Astrocyte (in vitro differentiated cells and primary cell): ENCODE measurements at regions not wholly inside any gene's neighbourhood (a gene's known extent, or its start where the extent isn't known, plus 50 kb on each side); places are given as distances from the start of the nearest gene placed in this dataset.

ENCODE experiments used
- DNase-seq: peaks from one replicate; pipeline ENCODE4 v3.0.0-alpha.2; 2010; ENCODE audit warnings: low read depth
- FAIRE-seq: peaks from 2 replicates; lab custom pipeline; 2011; peaks lifted over from hg19 to GRCh38; lab: Jason Lieb, UNC
- H2AFZ ChIP-seq: 2 replicates; pipeline ENCODE4 v1.6.0; 2012; ENCODE audit warnings: low read depth, low read length, inconsistent platforms
- H3K27ac ChIP-seq: 2 replicates; pipeline ENCODE4 v1.5.1; 2011; ENCODE audit warnings: low read depth, low read length, inconsistent platforms
- H3K27me3 ChIP-seq: 2 replicates; pipeline ENCODE4 v1.6.0; 2011; ENCODE audit warnings: low read length, inconsistent platforms; ENCODE audit not compliant: insufficient read depth
- H3K36me3 ChIP-seq: 2 replicates; pipeline ENCODE4 v1.5.1; 2011; ENCODE audit warnings: low read length, inconsistent platforms; ENCODE audit not compliant: insufficient read depth
- H3K4me1 ChIP-seq: 2 replicates; pipeline ENCODE4 v1.5.1; 2011; ENCODE audit warnings: low read length, inconsistent platforms; ENCODE audit not compliant: insufficient read depth
- H3K4me2 ChIP-seq: 2 replicates; pipeline ENCODE4 v1.6.0; 2012; ENCODE audit warnings: low read length, inconsistent platforms
- H3K4me3 ChIP-seq: 2 replicates; pipeline ENCODE4 v1.5.1; 2011; ENCODE audit warnings: low read depth, mild to moderate bottlenecking, low read length, inconsistent platforms; ENCODE audit not compliant: insufficient read depth
- H3K79me2 ChIP-seq: 2 replicates; pipeline ENCODE4 v1.6.0; 2012; ENCODE audit warnings: mild to moderate bottlenecking, low read length, inconsistent platforms; ENCODE audit not compliant: insufficient read depth
- H3K9ac ChIP-seq: 2 replicates; pipeline ENCODE4 v1.6.0; 2012; ENCODE audit warnings: mild to moderate bottlenecking, low read length, inconsistent platforms
- H3K9me3 ChIP-seq: 2 replicates; pipeline ENCODE4 v1.5.1; 2012; ENCODE audit warnings: low read depth, mild to moderate bottlenecking, low read length, inconsistent platforms; ENCODE audit not compliant: insufficient read depth
- H4K20me1 ChIP-seq: 2 replicates; pipeline ENCODE4 v1.6.0; 2012; ENCODE audit warnings: low read length, inconsistent platforms; ENCODE audit not compliant: insufficient read depth
- H3K27ac Mint-ChIP-seq: one replicate; pipeline ENCODE4 v1.8.0; 2021; ENCODE audit warnings: mild to moderate bottlenecking, mixed read lengths; ENCODE audit not compliant: unreplicated experiment
- H3K27me3 Mint-ChIP-seq: one replicate; pipeline ENCODE4 v1.8.0; 2021; ENCODE audit warnings: low read depth, mixed read lengths; ENCODE audit not compliant: unreplicated experiment
- H3K36me3 Mint-ChIP-seq: one replicate; pipeline ENCODE4 v1.8.0; 2021; ENCODE audit warnings: low read depth, mixed read lengths; ENCODE audit not compliant: unreplicated experiment
- H3K4me1 Mint-ChIP-seq: one replicate; pipeline ENCODE4 v1.8.0; 2021; ENCODE audit warnings: low read depth, mixed read lengths; ENCODE audit not compliant: unreplicated experiment
- H3K4me3 Mint-ChIP-seq: one replicate; pipeline ENCODE4 v1.8.0; 2021; ENCODE audit warnings: mild to moderate bottlenecking, moderate library complexity, mixed read lengths; ENCODE audit not compliant: unreplicated experiment
- H3K9me3 Mint-ChIP-seq: one replicate; pipeline ENCODE4 v1.8.0; 2021; ENCODE audit warnings: mild to moderate bottlenecking, mixed read lengths; ENCODE audit not compliant: unreplicated experiment
- CTCF ChIP-seq: IDR thresholded peaks from 2 replicates; pipeline ENCODE4 v1.5.1; 2011; ENCODE audit warnings: low read depth, mild to moderate bottlenecking, inconsistent platforms, low read length, moderate library complexity; ENCODE audit not compliant: insufficient read depth
- EZH2 ChIP-seq: IDR thresholded peaks from 2 replicates; pipeline ENCODE4 v1.6.1; 2012; ENCODE audit warnings: mild to moderate bottlenecking, low read length, inconsistent platforms; ENCODE audit not compliant: insufficient read depth

DNA sequence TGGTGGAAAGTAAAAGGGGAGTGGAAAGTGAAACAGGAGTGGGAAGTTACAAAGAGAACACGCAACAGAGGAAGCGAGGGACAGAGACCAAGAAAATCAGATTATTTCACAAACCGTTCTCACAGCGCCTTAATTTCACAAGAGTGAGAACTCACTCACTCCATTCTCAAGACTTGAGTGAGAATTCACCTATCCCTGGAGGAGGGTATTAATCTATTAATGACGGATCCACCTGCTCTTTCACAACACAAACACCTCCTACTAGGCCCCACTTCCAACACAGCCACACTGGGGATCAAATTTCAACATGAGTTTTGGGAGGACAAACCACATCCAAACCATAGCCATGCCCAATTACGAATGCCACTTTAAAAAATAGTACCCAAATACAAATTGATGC, 297.6 kb downstream of the GPAM start:
- Histone ChIP-seq H3K4me3 (no peak overlapping the region), H3K9me3 (no peaks in the 10 kb centered on the region), H3K9ac (no peak overlapping the region), H3K36me3 (no peaks in the 10 kb centered on the region), H3K79me2 (no peaks in the 10 kb centered on the region), H4K20me1 (no peaks in the 10 kb centered on the region), H3K4me2 (no peak overlapping the region), H3K4me1 (no peaks in the 10 kb centered on the region), H3K27me3 (no peaks in the 10 kb centered on the region), H2AFZ (no peak overlapping the region), H3K27ac (no peak overlapping the region)
- Mint-ChIP-seq H3K4me3 (no peak overlapping the region), H3K9me3 (peaks cover 25% of the 10 kb centered on the region), H3K27me3 (peaks cover 6% of the 10 kb centered on the region), H3K36me3 (no peaks in the 10 kb centered on the region), H3K27ac (no peak overlapping the region), H3K4me1 (no peaks in the 10 kb centered on the region)
- FAIRE-seq (no peak), DNase-seq (no peak)
- TF ChIP-seq CTCF (no peak), EZH2 (no peak)

DNA sequence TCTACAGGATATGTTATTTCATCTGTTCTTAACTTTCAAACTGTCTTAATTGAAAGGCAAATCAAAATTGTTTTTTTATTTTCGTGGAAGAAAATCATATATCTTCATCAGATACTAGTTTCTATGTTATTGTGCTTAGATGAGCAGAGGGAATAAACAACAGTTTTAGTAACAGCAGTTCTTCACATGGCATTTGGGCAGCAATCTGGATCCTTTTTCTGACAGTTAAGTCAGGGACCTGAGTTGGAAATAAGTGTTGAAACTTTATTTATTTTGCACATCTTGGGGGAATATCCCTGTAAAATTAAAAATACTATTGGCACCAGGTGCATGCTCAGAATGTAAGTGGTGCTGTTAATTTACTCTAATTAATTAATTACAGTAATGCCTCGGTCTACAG, 296.3 kb downstream of the GPAM start:
- Histone ChIP-seq H3K9ac (no peak overlapping the region), H3K36me3 (no peaks in the 10 kb centered on the region), H3K4me1 (no peaks in the 10 kb centered on the region), H2AFZ (no peak overlapping the region), H3K27me3 (no peaks in the 10 kb centered on the region), H3K27ac (no peak overlapping the region), H3K79me2 (no peaks in the 10 kb centered on the region), H4K20me1 (no peaks in the 10 kb centered on the region), H3K4me2 (no peak overlapping the region), H3K9me3 (no peaks in the 10 kb centered on the region), H3K4me3 (no peak overlapping the region)
- H3K27ac Mint-ChIP-seq = no peak overlapping the region
- DNase-seq = no peak
- H3K4me3 Mint-ChIP-seq = no peak overlapping the region
- no peak for TF ChIP-seq CTCF
- TF ChIP-seq EZH2 = no peak
- H3K4me1 Mint-ChIP-seq = no peaks in the 10 kb centered on the region
- H3K27me3 Mint-ChIP-seq = peaks cover 9% of the 10 kb centered on the region
- peaks cover 25% of the 10 kb centered on the region for H3K9me3 Mint-ChIP-seq
- FAIRE-seq = no peak
- no peaks in the 10 kb centered on the region for H3K36me3 Mint-ChIP-seq

DNA sequence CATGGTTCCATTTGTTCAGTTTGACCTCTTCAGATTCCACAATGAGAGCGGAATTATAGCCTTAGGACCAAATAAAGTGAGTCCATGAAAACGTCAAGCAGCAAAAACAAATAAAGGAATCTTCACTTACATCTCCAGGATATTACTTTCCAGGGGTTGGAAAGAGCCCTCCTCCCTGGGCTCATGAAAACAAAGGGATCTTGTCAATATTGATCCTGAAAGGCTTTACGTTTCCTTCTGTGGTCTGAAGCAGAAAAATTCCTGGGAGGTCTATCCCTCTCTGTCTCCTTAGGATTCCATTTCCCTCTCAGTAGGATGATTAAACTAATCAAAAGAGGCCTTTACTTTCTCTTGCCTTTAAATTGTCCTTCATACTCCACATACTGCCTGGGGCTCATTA, 293.5 kb downstream of the GPAM start:
- H3K27me3 Mint-ChIP-seq = peaks cover 9% of the 10 kb centered on the region
- no peaks in the 10 kb centered on the region for H3K4me1 Mint-ChIP-seq
- Histone ChIP-seq H3K4me3 (no peak overlapping the region), H3K79me2 (no peaks in the 10 kb centered on the region), H4K20me1 (no peaks in the 10 kb centered on the region), H3K4me2 (no peak overlapping the region), H3K4me1 (no peaks in the 10 kb centered on the region), H3K27ac (no peak overlapping the region), H2AFZ (no peak overlapping the region), H3K9ac (no peak overlapping the region), H3K36me3 (no peaks in the 10 kb centered on the region), H3K9me3 (no peaks in the 10 kb centered on the region), H3K27me3 (no peaks in the 10 kb centered on the region)
- no peak for FAIRE-seq
- H3K27ac Mint-ChIP-seq = no peak overlapping the region
- no peak for DNase-seq
- no peak overlapping the region for H3K4me3 Mint-ChIP-seq
- H3K36me3 Mint-ChIP-seq = no peaks in the 10 kb centered on the region
- TF ChIP-seq EZH2 (no peak), CTCF (no peak)
- H3K9me3 Mint-ChIP-seq = peaks cover 24% of the 10 kb centered on the region
